UCSD-AML1 (cell line): ENCODE measurements at regions not wholly inside any gene's neighbourhood (a gene's known extent, or its start where the extent isn't known, plus 50 kb on each side); places are given as distances from the start of the nearest gene placed in this dataset.
A peak's percentile ranks its signal among the peaks of the same experiment; 100 is the strongest.

Experiments
- DNase-seq: peaks from one replicate; lab custom pipeline; 2025; ENCODE audit not compliant: unreplicated experiment; lab: John Stamatoyannopoulos, UW

GRCh38 chr13:76527041-76527440 lies 359.2 kb downstream of the KCTD12 start:
- no peak for DNase-seq

- DNase-seq: no peak
Observed at GRCh38 chr13:76523740-76524340, 362.4 kb downstream of the KCTD12 start.

- no peak for DNase-seq
Observed at GRCh38 chr13:76522083-76522755, 364.0 kb downstream of the KCTD12 start.

GRCh38 chr13:76519685-76520084 lies 366.5 kb downstream of the KCTD12 start:
- no peak for DNase-seq

GRCh38 chr13:76516586-76516985 lies 369.6 kb downstream of the KCTD12 start:
- no peak for DNase-seq

- no peak for DNase-seq
Observed at GRCh38 chr13:76516013-76516412, 370.2 kb downstream of the KCTD12 start.

GRCh38 chr13:76512721-76513145 lies 373.5 kb downstream of the KCTD12 start:
- DNase-seq: no peak

GRCh38 chr13:76505437-76505836 lies 380.8 kb downstream of the KCTD12 start:
- DNase-seq: no peak

GRCh38 chr13:76503766-76504165 lies 382.4 kb downstream of the KCTD12 start:
- DNase-seq: no peak

GRCh38 chr13:76503291-76503690 lies 382.9 kb downstream of the KCTD12 start:
- no peak for DNase-seq

GRCh38 chr13:76500894-76501293 lies 385.3 kb downstream of the KCTD12 start:
- no peak for DNase-seq

- no peak for DNase-seq
Observed at GRCh38 chr13:76499891-76500290, 386.3 kb downstream of the KCTD12 start.

GRCh38 chr13:76489274-76489673 lies 396.9 kb downstream of the KCTD12 start:
- DNase-seq: no peak

GRCh38 chr13:76481738-76482137 lies 404.5 kb downstream of the KCTD12 start:
- DNase-seq: no peak

GRCh38 chr13:76474966-76475365 lies 411.2 kb downstream of the KCTD12 start:
- no peak for DNase-seq

GRCh38 chr13:76474356-76474755 lies 411.8 kb downstream of the KCTD12 start:
- DNase-seq: no peak

- peak; percentile 54 for DNase-seq
Observed at GRCh38 chr13:76473552-76474134, 412.6 kb downstream of the KCTD12 start.

- DNase-seq: no peak
Observed at GRCh38 chr13:76472916-76473315, 413.3 kb downstream of the KCTD12 start.

- DNase-seq: no peak
Observed at GRCh38 chr13:76471486-76471885, 414.7 kb downstream of the KCTD12 start.

GRCh38 chr13:76470991-76471390 lies 415.2 kb downstream of the KCTD12 start:
- no peak for DNase-seq

GRCh38 chr13:76466043-76466442 lies 420.2 kb downstream of the KCTD12 start:
- peak; percentile 9 for DNase-seq

GRCh38 chr13:76463314-76463713 lies 422.9 kb downstream of the KCTD12 start:
- DNase-seq: no peak
